GM18498 (cell line): ENCODE measurements at regions not wholly inside any gene's neighbourhood (a gene's known extent, or its start where the extent isn't known, plus 50 kb on each side); places are given as distances from the start of the nearest gene placed in this dataset.

Experiments
- ATAC-seq: cut with Tn5 transposase; IDR thresholded peaks from one replicate; pipeline ENCODE4 v1.9.1; 2021; ENCODE audit warnings: mild to moderate bottlenecking, moderate library complexity; ENCODE audit not compliant: unreplicated experiment

DNA sequence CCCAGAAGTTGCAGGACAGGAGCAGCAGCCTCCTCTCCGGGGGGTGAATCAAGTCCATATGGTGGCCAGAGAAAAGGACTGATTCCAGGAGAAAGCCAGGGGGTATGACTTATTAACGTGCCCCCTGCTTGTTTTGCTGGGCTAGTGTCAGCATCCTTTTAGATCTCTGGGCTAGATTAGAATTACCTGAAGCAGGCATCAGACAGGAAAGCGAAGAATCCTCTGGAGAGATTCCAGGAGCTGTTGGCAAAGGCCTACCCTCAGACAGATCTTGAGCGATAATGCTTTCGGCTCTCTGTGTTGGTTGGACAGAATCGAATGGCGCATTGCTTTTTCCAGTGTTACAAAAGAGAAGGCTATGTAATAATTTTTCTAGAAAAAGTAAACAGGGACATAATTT lies 164.0 kb upstream of the GLI3 start:
- ATAC-seq: no peak

DNA sequence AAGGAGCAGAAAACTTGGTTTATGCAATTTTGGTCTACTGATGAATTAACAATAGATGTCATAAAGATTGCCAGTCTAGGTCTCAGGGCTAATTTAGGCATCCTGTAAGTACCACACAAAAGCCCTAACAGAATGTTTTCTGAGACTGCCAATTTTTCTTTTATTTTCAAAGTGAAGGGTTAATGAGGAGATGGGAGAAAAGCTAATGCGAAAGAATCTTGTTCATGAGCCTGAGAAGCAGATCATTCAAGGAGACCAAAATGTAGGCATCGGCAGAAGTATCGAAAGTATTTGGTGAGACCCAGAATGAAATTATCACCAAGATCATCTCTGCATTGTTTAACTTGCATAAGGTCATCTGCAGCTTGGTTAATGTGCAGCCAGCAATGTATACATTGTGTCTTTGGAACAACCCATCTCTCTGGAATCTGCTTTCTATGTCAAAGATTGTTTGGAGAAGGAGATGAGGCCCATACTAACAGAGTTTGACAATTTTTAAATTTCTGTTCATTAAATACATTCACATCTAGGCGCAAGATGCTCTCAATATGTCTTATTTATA lies 163.3 kb upstream of the GLI3 start:
- no peak for ATAC-seq

DNA sequence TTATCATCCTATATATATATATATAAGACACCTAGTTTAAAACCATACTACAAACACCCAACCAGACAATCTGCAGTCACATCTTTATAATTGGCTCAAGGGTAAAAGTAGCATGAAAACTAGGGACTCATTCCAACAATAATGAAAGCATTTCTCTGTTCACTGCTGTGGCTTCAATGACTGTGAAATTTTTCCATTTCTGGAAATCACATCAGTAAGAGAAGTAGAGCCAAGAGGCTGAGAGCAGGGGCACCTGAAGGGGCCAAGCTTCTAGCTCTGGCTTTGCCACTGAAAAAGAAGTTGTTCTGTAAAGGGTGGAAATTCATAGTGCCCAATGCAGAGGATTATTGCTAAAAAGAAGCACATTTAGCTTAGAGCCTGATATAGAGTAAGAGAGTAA lies 158.6 kb upstream of the GLI3 start:
- no peak for ATAC-seq

DNA sequence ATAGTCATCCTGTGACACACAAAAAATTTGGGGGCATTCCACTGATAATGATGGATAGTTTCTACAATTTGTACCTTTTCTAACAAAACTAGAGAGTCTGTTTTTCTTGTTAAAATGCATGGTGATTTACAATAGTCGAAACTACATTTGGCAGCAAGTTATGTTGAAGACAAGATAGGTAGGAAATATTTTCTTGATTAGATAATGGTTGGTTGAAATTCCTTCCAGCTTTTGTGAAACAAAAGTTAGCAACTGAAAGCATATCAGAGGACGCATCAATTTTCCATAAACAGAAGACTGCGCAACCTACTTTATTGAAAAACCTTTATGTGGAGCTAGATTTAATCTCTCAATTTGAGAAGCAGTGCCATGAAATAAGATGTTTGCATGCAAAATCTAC lies 155.8 kb upstream of the GLI3 start:
- no peak for ATAC-seq

DNA sequence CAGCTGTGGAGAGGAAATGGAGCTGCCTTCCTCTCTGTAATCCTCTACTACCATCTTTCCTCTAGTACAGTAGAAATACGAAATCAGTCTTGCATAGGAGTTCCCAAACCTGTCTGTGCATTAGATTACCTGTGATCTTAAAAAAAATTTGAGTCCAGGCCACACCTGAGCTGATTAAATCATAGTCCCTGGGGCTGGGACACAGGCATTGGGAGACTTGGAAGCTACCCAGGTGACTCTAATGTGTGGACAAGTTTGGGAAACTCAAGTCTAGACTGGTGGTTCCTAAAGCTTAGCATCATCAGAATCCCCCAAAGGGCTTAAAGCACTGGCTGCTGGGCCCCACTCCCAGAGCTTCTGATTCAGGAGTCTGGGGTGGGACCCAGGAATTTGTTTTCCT lies 152.7 kb upstream of the GLI3 start:
- no peak for ATAC-seq

DNA sequence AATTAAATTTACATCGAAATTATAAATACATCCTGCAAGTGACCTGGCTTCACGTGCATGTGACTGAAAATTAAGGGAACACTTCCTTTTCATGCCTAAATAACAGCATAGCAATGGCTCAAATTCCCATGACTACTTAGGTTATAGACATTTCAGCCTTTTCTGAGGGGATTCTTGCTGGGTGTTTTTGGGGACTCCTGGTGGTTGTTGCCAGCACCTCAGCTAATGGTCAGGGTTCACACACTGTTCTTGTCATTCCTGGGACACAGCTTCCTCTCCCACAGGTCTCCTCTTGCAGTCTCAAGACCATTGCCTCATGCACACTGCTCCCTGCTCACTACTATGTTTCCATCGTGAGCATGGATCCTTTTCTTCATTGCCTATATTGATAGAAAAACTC lies 148.9 kb upstream of the GLI3 start:
- ATAC-seq: no peak

DNA sequence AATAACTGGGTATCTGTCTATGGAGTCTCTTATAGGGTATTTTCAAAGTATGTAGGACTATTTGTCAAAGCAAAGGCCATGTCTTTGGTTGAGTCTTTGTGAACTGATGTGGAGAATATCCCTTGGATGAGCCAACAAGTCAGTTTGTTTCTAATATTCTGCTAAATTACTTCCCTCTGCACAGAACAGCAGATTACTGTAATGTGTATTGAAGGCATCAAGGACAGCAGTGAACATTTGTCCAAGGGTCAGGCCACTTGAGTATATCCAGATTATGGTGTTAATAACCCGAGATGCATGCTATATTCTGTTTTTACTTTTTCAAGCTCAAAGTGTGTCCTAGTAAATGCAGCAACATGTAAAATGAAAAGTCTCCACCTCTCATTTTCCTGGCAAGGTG lies 144.2 kb upstream of the GLI3 start:
- ATAC-seq: no peak

DNA sequence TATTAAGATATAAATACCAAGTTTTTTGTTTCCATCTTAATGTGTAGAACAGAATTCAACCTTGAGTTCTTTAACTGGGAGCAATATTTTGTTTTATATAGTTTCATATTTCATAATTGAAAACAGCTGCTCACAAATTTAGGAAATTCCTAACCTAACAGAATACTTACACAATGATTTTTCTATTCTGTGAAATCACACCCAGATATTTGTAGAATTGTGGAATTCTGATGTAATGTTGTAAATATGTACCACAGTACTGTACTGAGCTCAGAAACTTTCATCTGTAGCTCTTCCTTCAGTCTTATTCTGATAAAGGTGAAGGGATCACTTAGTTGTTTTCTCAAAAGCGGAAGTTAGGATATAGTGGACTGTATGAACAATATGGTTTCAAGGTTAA lies 143.4 kb upstream of the GLI3 start:
- ATAC-seq: no peak

DNA sequence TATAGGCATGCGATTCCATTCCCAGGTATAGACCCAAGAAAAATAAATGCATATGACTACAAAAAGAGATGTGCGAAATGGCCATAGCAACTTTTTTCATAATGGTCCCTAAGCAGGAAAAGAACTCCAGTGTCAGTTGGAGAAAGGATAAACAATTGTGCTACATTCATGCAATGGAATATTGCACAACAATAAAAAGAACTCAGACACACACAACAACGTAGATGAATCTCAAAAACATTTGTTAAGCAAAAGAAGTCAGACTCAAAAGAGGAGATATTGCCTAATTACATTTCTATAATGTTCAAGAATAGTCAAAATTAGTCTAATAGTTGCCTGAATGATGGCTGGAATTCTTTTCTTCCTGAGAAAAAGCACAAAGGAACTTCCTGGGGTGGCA lies 141.1 kb upstream of the GLI3 start:
- ATAC-seq: no peak

DNA sequence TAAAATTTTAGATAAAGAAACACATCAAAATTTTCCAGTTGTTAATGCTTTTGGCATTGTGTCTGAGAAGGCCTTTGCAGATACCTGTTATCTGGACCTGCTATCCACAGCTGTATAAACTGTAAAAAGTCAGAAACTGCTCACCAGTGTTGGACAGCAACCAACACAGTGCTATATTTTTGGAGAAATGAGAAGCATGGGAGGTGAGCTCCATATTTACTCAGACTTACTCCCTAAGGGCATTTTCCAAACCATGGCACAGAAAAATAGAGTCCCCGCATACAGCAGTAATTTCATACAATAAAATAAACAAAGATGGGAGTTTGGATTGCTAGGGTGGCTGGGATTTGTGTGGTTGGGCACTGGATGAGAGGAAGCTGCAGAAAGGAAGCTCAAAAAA lies 136.3 kb upstream of the GLI3 start:
- no peak for ATAC-seq

DNA sequence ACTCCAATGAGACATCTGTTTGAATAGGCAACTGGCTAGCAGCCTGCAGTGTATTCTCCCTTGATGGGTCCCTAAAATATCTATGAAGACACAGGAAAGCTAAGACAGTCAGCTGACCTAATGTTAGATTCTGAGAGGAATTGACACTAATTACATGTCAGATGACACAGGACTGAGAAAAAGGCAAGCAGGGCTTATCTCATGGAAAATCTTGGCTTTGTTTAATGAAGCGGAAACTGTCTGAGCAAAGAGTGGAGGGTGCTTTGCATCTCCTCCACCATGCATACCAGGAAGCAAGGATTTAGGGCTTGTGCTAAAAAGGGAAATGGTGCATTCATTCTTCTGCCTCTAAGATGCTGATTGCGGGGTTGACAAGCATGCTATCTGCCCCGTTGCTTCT lies 135.5 kb upstream of the GLI3 start:
- ATAC-seq: no peak

DNA sequence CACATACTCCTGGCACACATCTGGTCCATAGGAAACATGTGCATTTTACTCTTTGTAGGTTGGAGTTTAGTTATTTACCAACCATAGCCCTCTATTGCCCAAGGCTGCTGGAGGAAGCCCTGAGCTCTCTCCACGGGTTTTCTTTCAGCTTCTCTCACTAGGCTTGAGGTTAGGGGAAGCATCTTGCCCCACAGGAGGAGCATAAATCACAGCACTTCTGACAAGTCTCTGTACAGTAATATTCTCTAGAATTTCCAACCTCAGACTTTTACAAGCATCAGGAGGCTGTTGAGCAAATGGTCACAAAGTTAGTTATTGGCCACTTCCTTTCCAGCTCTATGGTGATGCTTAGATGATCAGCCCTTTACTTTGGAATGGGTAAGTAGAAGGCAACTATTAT lies 122.9 kb upstream of the GLI3 start:
- no peak for ATAC-seq

DNA sequence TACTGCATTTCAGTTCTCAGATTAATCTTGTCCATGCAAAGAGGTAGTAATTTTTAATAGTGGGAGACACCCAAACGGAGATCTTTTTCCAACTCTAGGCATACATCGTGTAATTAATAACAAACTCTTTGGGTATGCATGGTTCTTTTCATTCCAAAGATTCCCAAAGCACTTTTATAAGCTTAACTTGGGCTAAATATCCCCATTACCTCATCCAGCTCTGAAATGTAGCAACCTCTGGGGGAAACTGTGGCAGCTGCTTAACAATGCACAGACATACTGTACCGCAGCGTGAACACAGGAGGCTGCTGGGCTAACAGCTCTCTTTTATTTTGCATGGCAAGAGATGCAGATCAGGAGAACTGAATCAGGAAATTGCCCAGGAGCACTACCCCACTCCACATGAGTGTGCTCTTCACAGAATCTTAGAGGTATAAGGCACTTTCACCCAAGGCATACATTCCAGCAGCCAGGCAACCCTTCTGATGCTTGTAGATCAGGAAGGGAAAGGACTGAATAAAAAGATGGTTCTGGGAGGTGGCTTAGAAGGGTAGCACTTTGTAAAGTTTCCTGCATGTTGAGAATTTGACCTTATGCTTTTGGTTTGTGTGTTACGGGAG lies 114.4 kb upstream of the GLI3 start:
- no peak for ATAC-seq

DNA sequence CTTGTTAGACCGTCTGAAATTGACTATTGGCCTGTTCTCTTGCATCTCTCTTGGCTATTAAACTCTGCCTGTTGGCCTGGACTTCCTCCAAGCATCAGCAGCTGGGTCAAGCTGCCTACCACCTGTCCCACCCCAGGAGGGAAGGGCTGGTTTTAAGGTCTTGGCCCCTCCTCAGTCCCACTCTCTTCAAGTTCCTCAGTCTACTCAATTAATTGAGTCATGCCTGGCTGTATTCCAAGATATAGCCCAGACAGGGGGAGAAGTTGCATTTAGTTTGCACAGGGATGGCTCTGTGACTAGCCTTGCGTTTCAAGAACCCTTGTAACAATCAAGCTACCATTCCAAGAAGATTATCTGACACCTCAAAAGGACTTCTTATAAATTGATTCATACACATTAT lies 113.8 kb upstream of the GLI3 start:
- no peak for ATAC-seq

DNA sequence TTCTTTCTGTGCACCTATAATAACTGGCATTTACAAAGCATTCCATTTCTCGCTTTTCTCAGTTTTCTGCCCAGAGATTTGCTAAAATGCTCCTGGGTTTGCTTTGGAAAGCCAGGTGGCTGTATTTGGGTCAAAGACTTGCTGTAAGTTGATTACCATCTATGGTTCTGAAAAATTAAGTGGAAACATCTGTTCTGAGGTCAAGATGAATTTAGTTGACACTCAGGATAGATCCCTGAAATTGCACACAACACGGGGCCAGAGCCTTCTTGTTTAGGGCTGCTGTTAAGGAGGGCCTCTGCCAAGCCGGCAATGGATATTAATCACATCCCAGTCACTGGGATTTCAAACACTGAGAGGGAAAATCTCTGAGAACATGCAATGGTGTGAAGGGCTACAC lies 111.6 kb upstream of the GLI3 start:
- ATAC-seq: no peak

DNA sequence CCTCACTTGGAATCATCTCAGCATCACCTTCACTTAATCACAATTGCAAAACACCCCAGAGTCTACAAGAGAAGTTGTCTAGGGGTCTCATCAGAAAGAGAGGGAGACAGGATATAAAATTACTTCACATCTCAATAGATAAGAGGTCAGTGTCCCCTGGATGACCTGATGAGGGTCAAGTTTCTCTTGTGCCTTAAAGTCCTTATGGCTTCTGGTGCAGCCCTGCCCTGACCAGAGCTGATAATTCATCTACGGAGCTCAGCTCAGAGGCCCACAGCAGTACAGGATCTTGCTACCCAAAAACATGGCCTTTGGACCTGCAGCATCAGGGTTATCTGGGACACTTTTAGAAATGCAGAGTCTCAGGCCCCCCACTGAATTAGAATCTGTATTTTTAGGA lies 111.1 kb upstream of the GLI3 start:
- no peak for ATAC-seq

DNA sequence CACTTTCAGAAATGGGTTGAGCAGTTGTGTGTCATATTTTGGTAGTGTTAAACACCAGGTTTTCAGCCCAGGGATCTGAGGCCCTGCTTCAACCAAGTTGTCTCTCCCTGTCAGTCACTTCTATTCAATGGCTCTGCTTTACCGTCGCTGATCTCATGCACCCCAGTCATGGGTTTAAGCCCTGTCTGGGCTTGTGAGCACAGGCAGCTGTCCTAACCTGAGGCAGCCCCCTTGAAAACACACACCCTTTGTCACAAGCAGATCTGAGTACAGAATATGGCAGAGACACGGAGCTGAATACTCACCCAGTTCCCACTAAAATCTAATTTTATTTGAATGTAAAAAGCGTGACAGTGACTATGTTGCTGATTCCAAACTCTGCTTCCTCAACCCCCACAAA lies 110.6 kb upstream of the GLI3 start:
- no peak for ATAC-seq

DNA sequence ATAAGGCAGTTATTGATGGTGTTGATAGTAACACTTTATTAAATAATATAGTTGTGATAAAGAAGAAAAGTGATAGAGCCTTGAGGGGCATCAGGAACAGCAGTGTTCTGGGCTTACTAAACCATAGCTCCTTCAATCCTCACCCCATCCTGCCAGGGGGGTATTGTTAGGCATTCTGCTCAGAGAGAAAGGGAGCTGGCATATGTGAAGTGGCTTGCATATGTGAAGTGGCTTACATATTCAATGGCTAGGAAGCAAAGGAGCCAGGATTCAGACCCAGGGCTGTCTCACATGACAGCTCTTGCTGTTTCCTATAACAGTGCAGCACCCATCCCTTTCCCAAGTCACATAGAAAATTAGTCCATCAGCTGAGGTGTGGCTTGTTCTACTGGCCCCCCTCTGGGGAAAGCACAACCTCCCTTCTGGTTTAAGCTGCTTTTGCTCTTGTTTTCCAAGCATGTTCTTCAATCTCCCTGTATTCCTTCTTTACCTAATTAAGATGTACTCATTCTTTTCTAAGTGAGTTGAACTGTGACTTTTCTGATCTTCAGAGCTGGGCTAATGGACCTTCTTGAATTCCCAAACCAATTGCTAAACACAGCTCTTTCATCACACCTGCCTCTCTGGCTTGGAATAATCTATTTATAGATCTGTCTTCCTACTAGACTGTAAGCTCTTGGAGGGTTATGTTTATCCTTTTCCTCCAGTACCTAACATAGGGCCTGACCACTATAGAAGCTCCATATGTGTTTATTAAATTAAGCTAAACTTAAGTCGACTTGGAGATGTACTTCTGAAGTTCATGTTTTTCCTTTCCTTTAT lies 108.7 kb upstream of the GLI3 start:
- no peak for ATAC-seq

DNA sequence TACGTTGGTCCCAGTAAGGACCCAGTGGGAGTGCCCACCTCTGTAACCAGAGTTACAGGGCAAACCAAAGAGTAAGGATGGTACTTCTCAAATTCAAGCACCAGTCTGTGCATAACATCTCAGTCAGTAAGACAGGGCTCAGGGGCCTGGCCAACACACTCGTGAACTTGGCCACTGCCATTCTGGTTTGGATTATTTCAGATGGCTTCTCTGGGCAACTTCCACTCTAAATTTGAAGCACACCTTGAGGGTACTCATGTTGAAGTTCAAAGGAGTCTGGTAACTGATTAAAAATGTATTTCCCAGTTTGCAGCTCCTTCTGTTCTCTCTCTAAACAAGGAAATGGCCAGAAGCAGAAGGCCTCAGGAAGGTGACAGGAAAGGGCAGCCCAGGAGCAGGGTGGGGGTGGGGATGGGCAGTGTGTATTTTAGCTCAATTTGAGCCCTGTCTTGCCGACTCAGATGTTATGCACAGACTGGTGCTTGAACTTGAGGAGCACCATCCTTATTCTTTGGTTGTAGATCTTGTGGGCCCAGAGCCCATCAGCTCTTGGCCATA lies 107.3 kb upstream of the GLI3 start:
- no peak for ATAC-seq

DNA sequence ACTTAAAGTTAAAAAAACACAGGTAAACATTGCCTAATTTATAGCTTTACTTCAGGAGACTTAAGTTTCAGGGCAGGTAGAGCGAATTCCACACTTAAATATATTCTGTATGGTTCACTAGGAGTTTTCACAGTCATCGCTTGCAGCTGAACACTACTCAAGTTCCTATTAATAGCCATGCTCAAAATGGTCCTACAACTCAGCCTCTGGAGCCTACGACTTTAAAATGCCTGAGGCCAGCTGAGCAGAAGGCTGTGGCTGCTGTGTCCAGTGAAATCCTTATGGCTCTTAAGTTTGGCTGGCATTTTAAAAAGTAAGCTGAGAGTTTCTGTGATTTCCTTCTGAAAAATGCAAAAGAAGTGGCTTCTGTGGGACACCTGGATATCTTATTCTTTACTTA lies 105.4 kb upstream of the GLI3 start:
- no peak for ATAC-seq

DNA sequence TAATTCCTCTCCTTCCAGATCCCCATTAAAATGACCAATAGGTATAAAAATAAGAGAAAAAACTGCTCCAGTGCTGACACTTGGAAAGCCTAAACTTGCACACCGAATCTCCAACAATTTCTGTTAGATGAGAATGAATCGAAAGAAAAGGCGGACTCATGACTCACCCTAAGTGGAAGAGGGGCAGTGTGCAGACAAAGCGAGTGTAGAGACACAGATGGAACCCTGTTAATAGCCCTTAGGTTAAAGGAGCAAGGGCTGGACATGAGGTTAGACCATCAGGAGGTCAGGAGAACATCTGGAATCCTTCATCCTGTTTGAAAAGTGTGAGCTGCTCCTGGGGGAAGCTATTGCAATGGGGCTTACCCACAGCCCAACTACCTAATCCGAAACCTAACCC lies 103.4 kb upstream of the GLI3 start:
- no peak for ATAC-seq

DNA sequence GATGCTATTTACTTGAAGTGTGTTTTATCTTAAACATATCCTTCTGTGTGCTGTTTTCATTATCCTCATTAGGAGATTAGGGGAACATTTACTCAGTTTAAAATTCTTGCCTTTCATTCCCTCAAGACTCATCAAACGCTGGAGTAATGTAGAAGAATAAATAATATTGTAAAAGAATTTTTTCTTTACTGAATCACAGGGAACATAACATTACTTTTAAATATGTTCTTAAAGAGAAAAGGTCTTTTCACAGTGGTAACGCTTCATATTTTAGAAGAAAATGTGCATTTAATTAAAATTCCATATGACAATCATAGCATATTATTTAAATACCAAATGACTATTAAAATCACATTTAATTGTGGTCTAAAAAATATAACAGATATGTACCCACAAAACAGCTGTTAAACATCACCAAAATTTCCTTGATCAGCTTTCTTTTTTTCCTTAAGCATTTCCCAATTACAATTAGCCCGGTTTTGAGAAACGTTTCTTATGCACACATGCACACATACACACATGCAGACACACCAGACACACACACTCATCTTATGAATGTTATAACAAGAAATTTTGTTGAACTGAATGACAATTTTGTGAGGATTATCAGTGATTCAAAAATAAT lies 102.0 kb upstream of the GLI3 start:
- ATAC-seq: no peak
